GM20431 (cell line): ENCODE measurements at regions not wholly inside any gene's neighbourhood (a gene's known extent, or its start where the extent isn't known, plus 50 kb on each side); places are given as distances from the start of the nearest gene placed in this dataset.
"Not testable (repeated sequence)": the region's sequence is repeated elsewhere in the genome, so short reads cannot be mapped to it uniquely, and the experiment has no call there.

Source experiments
- in situ Hi-C: fragments of 300-500 bp; cut with MseI, MboI; formaldehyde crosslinking; loops from one replicate; pipeline ENCODE4 v1.15.0; 2020; ENCODE audit warnings: low sequenced_read_pairs; ENCODE audit not compliant: unreplicated experiment

- in situ Hi-C loops = no loop called here
These were observed 642.5 kb upstream of the KCND2 start for GRCh38 chr7:119630406-119630969.

GRCh38 chr7:119633812-119634211 lies 639.2 kb upstream of the KCND2 start:
- in situ Hi-C loops = not testable (repeated sequence)

GRCh38 chr7:119640326-119640725 lies 632.6 kb upstream of the KCND2 start:
- in situ Hi-C loops = no loop called here

GRCh38 chr7:119640861-119641260 lies 632.1 kb upstream of the KCND2 start:
- in situ Hi-C loops = no loop called here

- in situ Hi-C loops = no loop called here
These were observed 629.4 kb upstream of the KCND2 start for GRCh38 chr7:119643558-119643957.

GRCh38 chr7:119647286-119647685 lies 625.7 kb upstream of the KCND2 start:
- in situ Hi-C loops = no loop called here

- in situ Hi-C loops = not testable (repeated sequence)
These were observed 624.2 kb upstream of the KCND2 start for GRCh38 chr7:119648752-119649151.

- in situ Hi-C loops = no loop called here
These were observed 612.9 kb upstream of the KCND2 start for GRCh38 chr7:119660080-119660479.

- in situ Hi-C loops = no loop called here
These were observed 608.4 kb upstream of the KCND2 start for GRCh38 chr7:119664601-119665000.

- in situ Hi-C loops = no loop called here
These were observed 607.2 kb upstream of the KCND2 start for GRCh38 chr7:119665796-119666195.

GRCh38 chr7:119681336-119681735 lies 591.6 kb upstream of the KCND2 start:
- in situ Hi-C loops = no loop called here

- in situ Hi-C loops = no loop called here
These were observed 588.2 kb upstream of the KCND2 start for GRCh38 chr7:119684763-119685162.

GRCh38 chr7:119685906-119686305 lies 587.1 kb upstream of the KCND2 start:
- in situ Hi-C loops = no loop called here

- in situ Hi-C loops = no loop called here
These were observed 584.1 kb upstream of the KCND2 start for GRCh38 chr7:119688831-119689230.

GRCh38 chr7:119692541-119692940 lies 580.4 kb upstream of the KCND2 start:
- in situ Hi-C loops = no loop called here

- in situ Hi-C loops = no loop called here
These were observed 578.5 kb upstream of the KCND2 start for GRCh38 chr7:119694506-119694905.

- in situ Hi-C loops = no loop called here
These were observed 576.6 kb upstream of the KCND2 start for GRCh38 chr7:119696336-119696735.

GRCh38 chr7:119703895-119704294 lies 569.1 kb upstream of the KCND2 start:
- in situ Hi-C loops = no loop called here

- in situ Hi-C loops = no loop called here
These were observed 566.4 kb upstream of the KCND2 start for GRCh38 chr7:119706608-119707007.

GRCh38 chr7:119708891-119709290 lies 564.1 kb upstream of the KCND2 start:
- in situ Hi-C loops = no loop called here

GRCh38 chr7:119711104-119711503 lies 561.9 kb upstream of the KCND2 start:
- in situ Hi-C loops = no loop called here

- in situ Hi-C loops = no loop called here
These were observed 560.0 kb upstream of the KCND2 start for GRCh38 chr7:119712886-119713462.
